Breast epithelium (tissue), 3 donors: ENCODE measurements at regions not wholly inside any gene's neighbourhood (a gene's known extent, or its start where the extent isn't known, plus 50 kb on each side); places are given as distances from the start of the nearest gene placed in this dataset.

Source experiments
- POLR2A ChIP-seq: fragments of 450-650 bp; IDR thresholded peaks from one replicate; pipeline ENCODE4 v1.6.1; 2016; ENCODE audit warnings: antibody characterized with exemption, mild to moderate bottlenecking, moderate library complexity
- TF ChIP-seq, protein P1 (sequence below), 3 donors: fragments of 450-650 bp; IDR thresholded peaks; one replicate each; pipeline ENCODE4 v1.5.1; 2016 to 2017; ENCODE audit warnings: antibody characterized with exemption in 3 of 3, mild to moderate bottlenecking in 3 of 3, moderate library complexity in 3 of 3

DNA sequence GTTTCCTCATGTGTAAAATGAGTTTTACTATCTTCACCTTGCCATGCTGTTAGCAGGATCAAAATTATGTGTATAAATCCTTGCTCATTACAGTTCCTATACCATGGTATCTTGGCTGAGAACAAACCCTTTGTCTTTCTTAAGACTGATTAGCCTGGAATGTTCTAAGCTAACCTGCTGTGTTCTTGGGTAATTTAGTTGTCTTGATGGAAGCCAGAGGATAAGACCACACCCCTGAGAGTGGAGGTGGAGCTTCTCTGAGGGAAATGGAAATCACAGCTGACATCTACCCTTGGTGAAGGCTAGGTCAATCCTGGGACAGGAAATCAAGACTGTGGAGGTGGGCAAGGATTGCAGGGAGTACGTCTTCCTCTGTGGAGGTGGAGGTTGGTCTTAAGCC, 206.1 kb upstream of the ARHGAP20 start:
- TF ChIP-seq, protein P1, sequence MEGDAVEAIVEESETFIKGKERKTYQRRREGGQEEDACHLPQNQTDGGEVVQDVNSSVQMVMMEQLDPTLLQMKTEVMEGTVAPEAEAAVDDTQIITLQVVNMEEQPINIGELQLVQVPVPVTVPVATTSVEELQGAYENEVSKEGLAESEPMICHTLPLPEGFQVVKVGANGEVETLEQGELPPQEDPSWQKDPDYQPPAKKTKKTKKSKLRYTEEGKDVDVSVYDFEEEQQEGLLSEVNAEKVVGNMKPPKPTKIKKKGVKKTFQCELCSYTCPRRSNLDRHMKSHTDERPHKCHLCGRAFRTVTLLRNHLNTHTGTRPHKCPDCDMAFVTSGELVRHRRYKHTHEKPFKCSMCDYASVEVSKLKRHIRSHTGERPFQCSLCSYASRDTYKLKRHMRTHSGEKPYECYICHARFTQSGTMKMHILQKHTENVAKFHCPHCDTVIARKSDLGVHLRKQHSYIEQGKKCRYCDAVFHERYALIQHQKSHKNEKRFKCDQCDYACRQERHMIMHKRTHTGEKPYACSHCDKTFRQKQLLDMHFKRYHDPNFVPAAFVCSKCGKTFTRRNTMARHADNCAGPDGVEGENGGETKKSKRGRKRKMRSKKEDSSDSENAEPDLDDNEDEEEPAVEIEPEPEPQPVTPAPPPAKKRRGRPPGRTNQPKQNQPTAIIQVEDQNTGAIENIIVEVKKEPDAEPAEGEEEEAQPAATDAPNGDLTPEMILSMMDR (IDR thresholded peaks at IDR 0.05): no peak
- TF ChIP-seq POLR2A: no peak
